ENCODE measurements at regions not wholly inside any gene's neighbourhood (a gene's known extent, or its start where the extent isn't known, plus 50 kb on each side); places are given as distances from the start of the nearest gene placed in this dataset.

GRCh38 chr11:113554526-113554925, 79.3 kb upstream of the DRD2 start:
- no peak for TF ChIP-seq CTCF (IDR thresholded peaks at IDR 0.05)
- Histone ChIP-seq H3K27ac (no peak overlapping the region), H3K4me2 (ENCODE audit: low read length) (no peak overlapping the region), H3K79me2 (no peaks in the 10 kb centered on the region), H2AFZ (no peak overlapping the region), H3K27me3 (ENCODE audit: control insufficient read depth, insufficient read depth, low read length) (no peaks in the 10 kb centered on the region), H3K4me1 (no peaks in the 10 kb centered on the region), H3K9me3 (ENCODE audit: control insufficient read depth, low read length) (no peaks in the 10 kb centered on the region), H3K4me3 (ENCODE audit: low read depth, low read length) (no peak overlapping the region), H3K36me3 (ENCODE audit: control insufficient read depth, insufficient read depth, low read length) (no peaks in the 10 kb centered on the region), H3K9ac (no peak overlapping the region)

- H3K27me3 ChIP-seq (ENCODE audit: control insufficient read depth, insufficient read depth, low read length), result no peaks in the 10 kb centered on the region
- H3K36me3 ChIP-seq (ENCODE audit: control insufficient read depth, insufficient read depth, low read length), result no peaks in the 10 kb centered on the region
- H3K27ac ChIP-seq, result no peak overlapping the region
- H3K4me2 ChIP-seq (ENCODE audit: low read length), result no peak overlapping the region
- no peaks in the 10 kb centered on the region for H3K4me1 ChIP-seq
- H3K9me3 ChIP-seq (ENCODE audit: control insufficient read depth, low read length), result no peaks in the 10 kb centered on the region
- TF ChIP-seq CTCF (IDR thresholded peaks at IDR 0.05), result no peak
- no peaks in the 10 kb centered on the region for H3K79me2 ChIP-seq
- H3K4me3 ChIP-seq (ENCODE audit: low read depth, low read length), result no peak overlapping the region
- H2AFZ ChIP-seq, result no peak overlapping the region
- no peak overlapping the region for H3K9ac ChIP-seq
Measured at GRCh38 chr11:113553915-113554314, 78.7 kb upstream of the DRD2 start.

- Histone ChIP-seq H3K36me3 (ENCODE audit: control insufficient read depth, insufficient read depth, low read length) (no peaks in the 10 kb centered on the region), H3K9ac (no peak overlapping the region), H3K27me3 (ENCODE audit: control insufficient read depth, insufficient read depth, low read length) (no peaks in the 10 kb centered on the region), H3K4me2 (ENCODE audit: low read length) (no peak overlapping the region), H2AFZ (no peak overlapping the region), H3K79me2 (no peaks in the 10 kb centered on the region), H3K9me3 (ENCODE audit: control insufficient read depth, low read length) (no peaks in the 10 kb centered on the region), H3K4me1 (no peaks in the 10 kb centered on the region), H3K4me3 (ENCODE audit: low read depth, low read length) (no peak overlapping the region), H3K27ac (no peak overlapping the region)
- no peak for TF ChIP-seq CTCF (IDR thresholded peaks at IDR 0.05)
Measured at GRCh38 chr11:113553235-113553634, 78.0 kb upstream of the DRD2 start.

- TF ChIP-seq CTCF (IDR thresholded peaks at IDR 0.05), result no peak
- Histone ChIP-seq H3K9ac (no peak overlapping the region), H3K4me3 (ENCODE audit: low read depth, low read length) (no peak overlapping the region), H2AFZ (no peak overlapping the region), H3K4me1 (no peaks in the 10 kb centered on the region), H3K79me2 (no peaks in the 10 kb centered on the region), H3K27me3 (ENCODE audit: control insufficient read depth, insufficient read depth, low read length) (no peaks in the 10 kb centered on the region), H3K36me3 (ENCODE audit: control insufficient read depth, insufficient read depth, low read length) (no peaks in the 10 kb centered on the region), H3K9me3 (ENCODE audit: control insufficient read depth, low read length) (no peaks in the 10 kb centered on the region), H3K4me2 (ENCODE audit: low read length) (no peak overlapping the region), H3K27ac (no peak overlapping the region)
Measured at GRCh38 chr11:113552271-113552670, 77.1 kb upstream of the DRD2 start.

GRCh38 chr11:113551645-113552044, 76.4 kb upstream of the DRD2 start:
- TF ChIP-seq CTCF (IDR thresholded peaks at IDR 0.05), result no peak
- no peak overlapping the region for H2AFZ ChIP-seq
- no peaks in the 10 kb centered on the region for H3K9me3 ChIP-seq (ENCODE audit: control insufficient read depth, low read length)
- H3K4me1 ChIP-seq, result no peaks in the 10 kb centered on the region
- no peak overlapping the region for H3K27ac ChIP-seq
- H3K27me3 ChIP-seq (ENCODE audit: control insufficient read depth, insufficient read depth, low read length), result no peaks in the 10 kb centered on the region
- no peak overlapping the region for H3K9ac ChIP-seq
- no peak overlapping the region for H3K4me2 ChIP-seq (ENCODE audit: low read length)
- no peaks in the 10 kb centered on the region for H3K79me2 ChIP-seq
- no peaks in the 10 kb centered on the region for H3K36me3 ChIP-seq (ENCODE audit: control insufficient read depth, insufficient read depth, low read length)
- no peak overlapping the region for H3K4me3 ChIP-seq (ENCODE audit: low read depth, low read length)
